WTC11 (cell line): ENCODE measurements at regions not wholly inside any gene's neighbourhood (a gene's known extent, or its start where the extent isn't known, plus 50 kb on each side); places are given as distances from the start of the nearest gene placed in this dataset.

Source experiments
- ATAC-seq: fragments of 200-7000 bp; cut with Tn5 transposase; 2 replicates; pipeline ENCODE4 v1.10.0; 2021; ENCODE audit warnings: mild to moderate bottlenecking, moderate library complexity
- CTCF ChIA-PET: fragments of 300-600 bp; sonication (Branson Sonifier 250); formaldehyde crosslinking; loops from one replicate; lab custom pipeline; 2021; ENCODE audit warnings: antibody characterized with exemption; lab: Charles Lee
- POLR2A ChIA-PET: fragments of 350-600 bp; sonication (Branson Sonifier 250); formaldehyde crosslinking; loops from one replicate; lab custom pipeline; 2021; ENCODE audit warnings: antibody characterized with exemption; lab: Charles Lee
- DNase-seq: peaks from one replicate; pipeline ENCODE4 v3.0.0; 2021; ENCODE audit warnings: low spot score
- H3K27ac Mint-ChIP-seq: 2 replicates; pipeline ENCODE4 v1.8.0; 2021; ENCODE audit warnings: mixed read lengths
- H3K27me3 Mint-ChIP-seq: 2 replicates; pipeline ENCODE4 v1.8.0; 2021; ENCODE audit warnings: low read depth, mild to moderate bottlenecking, moderate library complexity, mixed read lengths
- H3K36me3 Mint-ChIP-seq: 2 replicates; pipeline ENCODE4 v1.8.0; 2021; ENCODE audit warnings: mixed read lengths
- H3K4me1 Mint-ChIP-seq: 2 replicates; pipeline ENCODE4 v1.8.0; 2022; ENCODE audit warnings: mixed read lengths
- H3K4me3 Mint-ChIP-seq: 2 replicates; pipeline ENCODE4 v1.8.0; 2021; ENCODE audit warnings: mild to moderate bottlenecking, moderate library complexity, mixed read lengths
- H3K9me3 Mint-ChIP-seq: 2 replicates; pipeline ENCODE4 v1.8.0; 2021; ENCODE audit warnings: mixed read lengths
- CREM ChIP-seq: sonication (generic); formaldehyde crosslinking; IDR thresholded peaks from 2 replicates; pipeline ENCODE4 v1.8.1; 2022; ENCODE audit warnings: mild to moderate bottlenecking, missing genetic modification reagents, moderate library complexity
- CTCF ChIP-seq: fragments of 200-600 bp; IDR thresholded peaks from 2 replicates; pipeline ENCODE4 v1.8.0; 2022; ENCODE audit warnings: antibody characterized with exemption
- GRHL2 ChIP-seq: fragments of 250-450 bp; sonication (Bioruptor Pico); IDR thresholded peaks from 2 replicates; pipeline ENCODE4 v1.8.0; 2022; ENCODE audit warnings: mild to moderate bottlenecking, moderate library complexity; ENCODE audit not compliant: insufficient replicate concordance, severe bottlenecking
- IRF1 ChIP-seq: sonication (generic); formaldehyde crosslinking; IDR thresholded peaks from 2 replicates; pipeline ENCODE4 v1.8.0; 2023; ENCODE audit warnings: missing genetic modification reagents
- MAX ChIP-seq: sonication (generic); formaldehyde crosslinking; IDR thresholded peaks from 2 replicates; pipeline ENCODE4 v1.8.0; 2022; ENCODE audit warnings: mild to moderate bottlenecking, missing genetic modification reagents
- SMAD4 ChIP-seq: sonication (generic); formaldehyde crosslinking; IDR thresholded peaks from 2 replicates; pipeline ENCODE4 v1.8.0; 2022; ENCODE audit warnings: mild to moderate bottlenecking, missing genetic modification reagents
- TEAD4 ChIP-seq: sonication (generic); formaldehyde crosslinking; IDR thresholded peaks from 2 replicates; pipeline ENCODE4 v1.8.0; 2022; ENCODE audit warnings: mild to moderate bottlenecking, missing genetic modification reagents
- ZBTB21 ChIP-seq: sonication (generic); formaldehyde crosslinking; IDR thresholded peaks from 2 replicates; pipeline ENCODE4 v1.8.1; 2023; ENCODE audit warnings: mild to moderate bottlenecking, missing genetic modification reagents, borderline replicate concordance
- ZBTB43 ChIP-seq: sonication (generic); formaldehyde crosslinking; IDR thresholded peaks from 2 replicates; pipeline ENCODE4 v1.8.1; 2023; ENCODE audit warnings: mild to moderate bottlenecking, missing genetic modification reagents
- ZNF317 ChIP-seq: sonication (generic); formaldehyde crosslinking; IDR thresholded peaks from 2 replicates; pipeline ENCODE4 v1.8.1; 2023; ENCODE audit warnings: low read depth, mild to moderate bottlenecking, moderate library complexity, missing genetic modification reagents, borderline replicate concordance
- ZNF416 ChIP-seq: fragments of 250-450 bp; sonication (Bioruptor Pico); IDR thresholded peaks from 2 replicates; pipeline ENCODE4 v1.9.0; 2021; ENCODE audit warnings: mild to moderate bottlenecking, inconsistent platforms
- ZNF423 ChIP-seq: fragments of 250-450 bp; sonication (Bioruptor Pico); IDR thresholded peaks from 2 replicates; pipeline ENCODE4 v2.1.2; 2022; ENCODE audit warnings: mild to moderate bottlenecking, moderate library complexity
- TF ChIP-seq, protein P1 (sequence below): fragments of 250-450 bp; sonication (Bioruptor Pico); IDR thresholded peaks from 2 replicates; pipeline ENCODE4 v1.9.0; 2021; ENCODE audit warnings: mild to moderate bottlenecking, borderline replicate concordance
- TF ChIP-seq, protein P2 (sequence below): sonication (generic); formaldehyde crosslinking; IDR thresholded peaks from 2 replicates; pipeline ENCODE4 v1.8.1; 2023; ENCODE audit warnings: mild to moderate bottlenecking, moderate library complexity, missing genetic modification reagents
- TF ChIP-seq, protein P3 (sequence below): sonication (generic); formaldehyde crosslinking; IDR thresholded peaks from 2 replicates; pipeline ENCODE4 v1.8.0; 2022; ENCODE audit warnings: mild to moderate bottlenecking, missing genetic modification reagents
- TF ChIP-seq, protein P4 (sequence below): fragments of 250-450 bp; sonication (Bioruptor Pico); IDR thresholded peaks from 2 replicates; pipeline ENCODE4 v1.9.0; 2021; ENCODE audit warnings: moderate library complexity, mild to moderate bottlenecking, inconsistent platforms, borderline replicate concordance

- TF ChIP-seq, protein P1, sequence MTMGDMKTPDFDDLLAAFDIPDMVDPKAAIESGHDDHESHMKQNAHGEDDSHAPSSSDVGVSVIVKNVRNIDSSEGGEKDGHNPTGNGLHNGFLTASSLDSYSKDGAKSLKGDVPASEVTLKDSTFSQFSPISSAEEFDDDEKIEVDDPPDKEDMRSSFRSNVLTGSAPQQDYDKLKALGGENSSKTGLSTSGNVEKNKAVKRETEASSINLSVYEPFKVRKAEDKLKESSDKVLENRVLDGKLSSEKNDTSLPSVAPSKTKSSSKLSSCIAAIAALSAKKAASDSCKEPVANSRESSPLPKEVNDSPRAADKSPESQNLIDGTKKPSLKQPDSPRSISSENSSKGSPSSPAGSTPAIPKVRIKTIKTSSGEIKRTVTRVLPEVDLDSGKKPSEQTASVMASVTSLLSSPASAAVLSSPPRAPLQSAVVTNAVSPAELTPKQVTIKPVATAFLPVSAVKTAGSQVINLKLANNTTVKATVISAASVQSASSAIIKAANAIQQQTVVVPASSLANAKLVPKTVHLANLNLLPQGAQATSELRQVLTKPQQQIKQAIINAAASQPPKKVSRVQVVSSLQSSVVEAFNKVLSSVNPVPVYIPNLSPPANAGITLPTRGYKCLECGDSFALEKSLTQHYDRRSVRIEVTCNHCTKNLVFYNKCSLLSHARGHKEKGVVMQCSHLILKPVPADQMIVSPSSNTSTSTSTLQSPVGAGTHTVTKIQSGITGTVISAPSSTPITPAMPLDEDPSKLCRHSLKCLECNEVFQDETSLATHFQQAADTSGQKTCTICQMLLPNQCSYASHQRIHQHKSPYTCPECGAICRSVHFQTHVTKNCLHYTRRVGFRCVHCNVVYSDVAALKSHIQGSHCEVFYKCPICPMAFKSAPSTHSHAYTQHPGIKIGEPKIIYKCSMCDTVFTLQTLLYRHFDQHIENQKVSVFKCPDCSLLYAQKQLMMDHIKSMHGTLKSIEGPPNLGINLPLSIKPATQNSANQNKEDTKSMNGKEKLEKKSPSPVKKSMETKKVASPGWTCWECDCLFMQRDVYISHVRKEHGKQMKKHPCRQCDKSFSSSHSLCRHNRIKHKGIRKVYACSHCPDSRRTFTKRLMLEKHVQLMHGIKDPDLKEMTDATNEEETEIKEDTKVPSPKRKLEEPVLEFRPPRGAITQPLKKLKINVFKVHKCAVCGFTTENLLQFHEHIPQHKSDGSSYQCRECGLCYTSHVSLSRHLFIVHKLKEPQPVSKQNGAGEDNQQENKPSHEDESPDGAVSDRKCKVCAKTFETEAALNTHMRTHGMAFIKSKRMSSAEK (CRISPR knock-in tag): no peak
Observed at GRCh38 chr16:7013990-7014389, 318.7 kb upstream of the RBFOX1 start (continued).

DNA sequence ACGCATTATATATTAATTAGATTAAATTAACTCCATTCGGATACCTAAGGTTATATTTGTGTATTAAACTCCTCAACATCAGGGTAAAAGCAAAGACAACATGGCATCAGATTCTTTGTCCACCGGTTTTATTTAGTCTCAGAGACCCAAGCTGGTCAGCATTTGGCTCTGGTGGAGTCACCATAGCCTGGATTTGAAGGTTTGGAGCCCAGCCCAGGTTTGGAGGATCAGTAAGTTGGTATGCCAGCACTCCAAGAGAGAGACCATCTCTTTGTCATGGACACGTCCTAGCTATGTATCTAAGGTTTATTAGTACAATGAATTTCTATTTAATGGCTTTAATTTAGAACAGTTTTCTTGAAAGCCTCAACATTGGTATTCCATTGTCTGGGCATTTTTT, 328.4 kb upstream of the RBFOX1 start:
- no peak overlapping the region for H3K4me3 Mint-ChIP-seq
- no peak for ATAC-seq
- H3K27me3 Mint-ChIP-seq: peaks cover 11% of the 10 kb centered on the region; the same call in 1 of the 2 replicates
- POLR2A ChIA-PET: no interaction called here
- CTCF ChIA-PET: no interaction called here
- H3K4me1 Mint-ChIP-seq: no peaks in the 10 kb centered on the region
- no peak overlapping the region for H3K27ac Mint-ChIP-seq
- TF ChIP-seq ZNF423 (CRISPR knock-in tag) (no peak), SMAD4 (no peak), GRHL2 (CRISPR knock-in tag) (no peak), TEAD4 (CRISPR knock-in tag) (no peak), MAX (CRISPR knock-in tag) (no peak), ZNF416 (CRISPR knock-in tag) (no peak), CREM (CRISPR knock-in tag) (no peak), ZBTB21 (CRISPR knock-in tag) (no peak), CTCF (no peak), ZNF317 (CRISPR knock-in tag) (no peak), IRF1 (CRISPR knock-in tag) (no peak), ZBTB43 (CRISPR knock-in tag) (no peak)
- TF ChIP-seq, protein P2, sequence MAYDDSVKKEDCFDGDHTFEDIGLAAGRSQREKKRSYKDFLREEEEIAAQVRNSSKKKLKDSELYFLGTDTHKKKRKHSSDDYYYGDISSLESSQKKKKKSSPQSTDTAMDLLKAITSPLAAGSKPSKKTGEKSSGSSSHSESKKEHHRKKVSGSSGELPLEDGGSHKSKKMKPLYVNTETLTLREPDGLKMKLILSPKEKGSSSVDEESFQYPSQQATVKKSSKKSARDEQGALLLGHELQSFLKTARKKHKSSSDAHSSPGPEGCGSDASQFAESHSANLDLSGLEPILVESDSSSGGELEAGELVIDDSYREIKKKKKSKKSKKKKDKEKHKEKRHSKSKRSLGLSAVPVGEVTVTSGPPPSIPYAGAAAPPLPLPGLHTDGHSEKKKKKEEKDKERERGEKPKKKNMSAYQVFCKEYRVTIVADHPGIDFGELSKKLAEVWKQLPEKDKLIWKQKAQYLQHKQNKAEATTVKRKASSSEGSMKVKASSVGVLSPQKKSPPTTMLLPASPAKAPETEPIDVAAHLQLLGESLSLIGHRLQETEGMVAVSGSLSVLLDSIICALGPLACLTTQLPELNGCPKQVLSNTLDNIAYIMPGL: no peak
- TF ChIP-seq, protein P3, sequence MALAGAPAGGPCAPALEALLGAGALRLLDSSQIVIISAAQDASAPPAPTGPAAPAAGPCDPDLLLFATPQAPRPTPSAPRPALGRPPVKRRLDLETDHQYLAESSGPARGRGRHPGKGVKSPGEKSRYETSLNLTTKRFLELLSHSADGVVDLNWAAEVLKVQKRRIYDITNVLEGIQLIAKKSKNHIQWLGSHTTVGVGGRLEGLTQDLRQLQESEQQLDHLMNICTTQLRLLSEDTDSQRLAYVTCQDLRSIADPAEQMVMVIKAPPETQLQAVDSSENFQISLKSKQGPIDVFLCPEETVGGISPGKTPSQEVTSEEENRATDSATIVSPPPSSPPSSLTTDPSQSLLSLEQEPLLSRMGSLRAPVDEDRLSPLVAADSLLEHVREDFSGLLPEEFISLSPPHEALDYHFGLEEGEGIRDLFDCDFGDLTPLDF (CRISPR knock-in tag): no peak
- TF ChIP-seq, protein P4, sequence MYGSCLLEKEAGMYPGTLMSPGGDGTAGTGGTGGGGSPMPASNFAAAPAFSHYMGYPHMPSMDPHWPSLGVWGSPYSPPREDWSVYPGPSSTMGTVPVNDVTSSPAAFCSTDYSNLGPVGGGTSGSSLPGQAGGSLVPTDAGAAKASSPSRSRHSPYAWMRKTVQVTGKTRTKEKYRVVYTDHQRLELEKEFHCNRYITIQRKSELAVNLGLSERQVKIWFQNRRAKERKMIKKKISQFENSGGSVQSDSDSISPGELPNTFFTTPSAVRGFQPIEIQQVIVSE: no peak
- H3K9me3 Mint-ChIP-seq: peaks cover 54% of the 10 kb centered on the region
- DNase-seq: no peak
- peaks cover 55% of the 10 kb centered on the region for H3K36me3 Mint-ChIP-seq
